NAMALWA (cell line): ENCODE measurements at regions not wholly inside any gene's neighbourhood (a gene's known extent, or its start where the extent isn't known, plus 50 kb on each side); places are given as distances from the start of the nearest gene placed in this dataset.
"Not testable (repeated sequence)": the region's sequence is repeated elsewhere in the genome, so short reads cannot be mapped to it uniquely, and the experiment has no call there.

Source experiments
- DNase-seq: peaks from one replicate; pipeline ENCODE4 v3.0.0-alpha.2; 2015; ENCODE audit warnings: low spot score

GRCh38 chr6:128736780-128737179 lies 146.2 kb upstream of the LAMA2 start:
- no peak for DNase-seq

- peak; percentile 26 for DNase-seq
These were observed 151.4 kb upstream of the LAMA2 start for GRCh38 chr6:128731249-128732165.

GRCh38 chr6:128727500-128727899 lies 155.4 kb upstream of the LAMA2 start:
- DNase-seq: no peak

- peak; percentile 50 for DNase-seq
These were observed 157.4 kb upstream of the LAMA2 start for GRCh38 chr6:128725271-128726233.

GRCh38 chr6:128724738-128725137 lies 158.2 kb upstream of the LAMA2 start:
- DNase-seq: no peak

GRCh38 chr6:128723667-128724066 lies 159.3 kb upstream of the LAMA2 start:
- DNase-seq: no peak

- no peak for DNase-seq
These were observed 162.0 kb upstream of the LAMA2 start for GRCh38 chr6:128720891-128721290.

- no peak for DNase-seq
These were observed 163.2 kb upstream of the LAMA2 start for GRCh38 chr6:128719786-128720185.

GRCh38 chr6:128713461-128713860 lies 169.5 kb upstream of the LAMA2 start:
- DNase-seq: no peak

- no peak for DNase-seq
These were observed 170.0 kb upstream of the LAMA2 start for GRCh38 chr6:128712898-128713297.

GRCh38 chr6:128711149-128711548 lies 171.8 kb upstream of the LAMA2 start:
- DNase-seq: no peak

GRCh38 chr6:128710315-128710714 lies 172.6 kb upstream of the LAMA2 start:
- DNase-seq: no peak

- no peak for DNase-seq
These were observed 178.3 kb upstream of the LAMA2 start for GRCh38 chr6:128704601-128705000.

- DNase-seq: not testable (repeated sequence)
These were observed 179.1 kb upstream of the LAMA2 start for GRCh38 chr6:128703794-128704193.

GRCh38 chr6:128696691-128697689 lies 176.6 kb upstream of the PTPRK start:
- DNase-seq: no peak

GRCh38 chr6:128694303-128695009 lies 174.1 kb upstream of the PTPRK start:
- no peak for DNase-seq

GRCh38 chr6:128690063-128690462 lies 169.7 kb upstream of the PTPRK start:
- DNase-seq: no peak

- no peak for DNase-seq
These were observed 165.7 kb upstream of the PTPRK start for GRCh38 chr6:128686084-128686483.

- DNase-seq: no peak
These were observed 156.1 kb upstream of the PTPRK start for GRCh38 chr6:128676456-128676855.

- no peak for DNase-seq
These were observed 151.6 kb upstream of the PTPRK start for GRCh38 chr6:128672023-128672422.

- no peak for DNase-seq
These were observed 147.0 kb upstream of the PTPRK start for GRCh38 chr6:128667339-128667858.
